DND-41 (cell line): ENCODE measurements at regions not wholly inside any gene's neighbourhood (a gene's known extent, or its start where the extent isn't known, plus 50 kb on each side); places are given as distances from the start of the nearest gene placed in this dataset.

Source experiments
- EZH2 ChIP-seq: IDR thresholded peaks from 3 replicates; pipeline ENCODE4 v1.6.1; 2012; ENCODE audit warnings: borderline replicate concordance, low read depth, mild to moderate bottlenecking, moderate library complexity, low read length, inconsistent platforms; ENCODE audit not compliant: severe bottlenecking
- TF ChIP-seq, protein P1 (sequence below): IDR thresholded peaks from 2 replicates; pipeline ENCODE4 v1.5.1; 2012; ENCODE audit warnings: borderline replicate concordance, low read length, moderate library complexity, mild to moderate bottlenecking; ENCODE audit not compliant: poor library complexity, severe bottlenecking; ENCODE audit errors: extremely low read depth

DNA sequence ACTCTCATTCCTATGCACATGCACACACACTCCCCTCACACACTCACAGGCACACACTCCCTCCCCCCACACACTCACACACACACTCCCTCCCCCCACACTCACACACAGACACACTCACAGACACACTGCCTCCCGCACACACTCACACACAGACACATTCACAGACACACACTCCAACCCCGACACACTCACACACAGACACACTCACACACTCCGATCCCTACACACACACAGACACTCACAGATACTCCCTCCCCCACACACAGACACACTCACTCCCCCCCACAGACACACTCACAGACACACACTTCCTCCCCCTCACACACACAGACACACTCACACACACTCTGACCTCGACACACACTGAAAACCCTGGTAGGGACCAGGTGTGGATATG, 176.2 kb downstream of the TFAP2C start:
- TF ChIP-seq, protein P1, sequence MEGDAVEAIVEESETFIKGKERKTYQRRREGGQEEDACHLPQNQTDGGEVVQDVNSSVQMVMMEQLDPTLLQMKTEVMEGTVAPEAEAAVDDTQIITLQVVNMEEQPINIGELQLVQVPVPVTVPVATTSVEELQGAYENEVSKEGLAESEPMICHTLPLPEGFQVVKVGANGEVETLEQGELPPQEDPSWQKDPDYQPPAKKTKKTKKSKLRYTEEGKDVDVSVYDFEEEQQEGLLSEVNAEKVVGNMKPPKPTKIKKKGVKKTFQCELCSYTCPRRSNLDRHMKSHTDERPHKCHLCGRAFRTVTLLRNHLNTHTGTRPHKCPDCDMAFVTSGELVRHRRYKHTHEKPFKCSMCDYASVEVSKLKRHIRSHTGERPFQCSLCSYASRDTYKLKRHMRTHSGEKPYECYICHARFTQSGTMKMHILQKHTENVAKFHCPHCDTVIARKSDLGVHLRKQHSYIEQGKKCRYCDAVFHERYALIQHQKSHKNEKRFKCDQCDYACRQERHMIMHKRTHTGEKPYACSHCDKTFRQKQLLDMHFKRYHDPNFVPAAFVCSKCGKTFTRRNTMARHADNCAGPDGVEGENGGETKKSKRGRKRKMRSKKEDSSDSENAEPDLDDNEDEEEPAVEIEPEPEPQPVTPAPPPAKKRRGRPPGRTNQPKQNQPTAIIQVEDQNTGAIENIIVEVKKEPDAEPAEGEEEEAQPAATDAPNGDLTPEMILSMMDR, result no peak
- no peak for TF ChIP-seq EZH2
